Right atrium auricular region (tissue), 2 donors: ENCODE measurements at regions not wholly inside any gene's neighbourhood (a gene's known extent, or its start where the extent isn't known, plus 50 kb on each side); places are given as distances from the start of the nearest gene placed in this dataset.
"Not testable (repeated sequence)": the region's sequence is repeated elsewhere in the genome, so short reads cannot be mapped to it uniquely, and the experiment has no call there.

Experiments
- DNase-seq: peaks from one replicate; pipeline ENCODE4 v3.0.0-alpha.2; 2019; ENCODE audit warnings: low spot score
- H3K27ac ChIP-seq, 2 donors: fragments of 200-600 bp; sonication (generic); 1 replicate in 1 of 2; 2 replicates in 1 of 2; pipeline ENCODE4 v1.5.1; 2016 to 2019
- H3K27me3 ChIP-seq, 2 donors: fragments of 200-600 bp; sonication (generic); one replicate each; pipeline versions ENCODE4 v1.5.1 to v1.6.0; 2017 to 2019
- H3K36me3 ChIP-seq: fragments of 200-600 bp; sonication (generic); one replicate; pipeline ENCODE4 v1.5.1; 2016
- H3K4me1 ChIP-seq, 2 donors: fragments of 200-600 bp; sonication (generic); one replicate each; pipeline versions ENCODE4 v1.5.1 to v1.6.0; 2017 to 2019
- H3K4me3 ChIP-seq, 2 donors: fragments of 200-600 bp; sonication (generic); 1 replicate in 1 of 2; 2 replicates in 1 of 2; pipeline ENCODE4 v1.5.1; 2017 to 2019; ENCODE audit warnings: mild to moderate bottlenecking in 1 of 2, moderate library complexity in 1 of 2
- H3K9me3 ChIP-seq, 2 donors: fragments of 200-600 bp; sonication (generic); one replicate each; pipeline ENCODE4 v1.5.1; 2019
- TF ChIP-seq, protein P1 (sequence below), 2 donors: fragments of 200-600 bp; sonication (generic); IDR thresholded peaks; one replicate each; pipeline ENCODE4 v1.5.1; 2019; ENCODE audit warnings: antibody characterized with exemption in 2 of 2

DNA sequence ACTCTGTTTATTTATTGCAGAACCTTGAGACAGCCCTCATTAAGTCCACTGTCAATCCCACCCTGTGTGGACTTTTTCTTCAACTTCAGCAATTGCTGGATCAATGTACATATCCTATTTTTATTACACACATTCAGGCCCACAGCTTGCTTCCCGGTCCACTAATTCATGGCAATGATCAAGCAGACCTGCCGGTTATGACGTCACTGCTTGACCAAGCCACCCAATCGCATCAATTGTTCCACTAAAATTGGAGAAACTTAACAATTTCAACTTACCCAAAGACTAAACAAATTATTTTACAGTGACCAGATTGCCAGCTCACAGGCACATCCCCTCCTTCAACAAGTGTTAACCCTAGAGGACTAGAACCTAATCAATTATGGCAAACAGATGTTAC is 240.4 kb upstream of the MAGEB18 start:
- H3K27me3 ChIP-seq: no peaks in the 10 kb centered on the region
- TF ChIP-seq, protein P1, sequence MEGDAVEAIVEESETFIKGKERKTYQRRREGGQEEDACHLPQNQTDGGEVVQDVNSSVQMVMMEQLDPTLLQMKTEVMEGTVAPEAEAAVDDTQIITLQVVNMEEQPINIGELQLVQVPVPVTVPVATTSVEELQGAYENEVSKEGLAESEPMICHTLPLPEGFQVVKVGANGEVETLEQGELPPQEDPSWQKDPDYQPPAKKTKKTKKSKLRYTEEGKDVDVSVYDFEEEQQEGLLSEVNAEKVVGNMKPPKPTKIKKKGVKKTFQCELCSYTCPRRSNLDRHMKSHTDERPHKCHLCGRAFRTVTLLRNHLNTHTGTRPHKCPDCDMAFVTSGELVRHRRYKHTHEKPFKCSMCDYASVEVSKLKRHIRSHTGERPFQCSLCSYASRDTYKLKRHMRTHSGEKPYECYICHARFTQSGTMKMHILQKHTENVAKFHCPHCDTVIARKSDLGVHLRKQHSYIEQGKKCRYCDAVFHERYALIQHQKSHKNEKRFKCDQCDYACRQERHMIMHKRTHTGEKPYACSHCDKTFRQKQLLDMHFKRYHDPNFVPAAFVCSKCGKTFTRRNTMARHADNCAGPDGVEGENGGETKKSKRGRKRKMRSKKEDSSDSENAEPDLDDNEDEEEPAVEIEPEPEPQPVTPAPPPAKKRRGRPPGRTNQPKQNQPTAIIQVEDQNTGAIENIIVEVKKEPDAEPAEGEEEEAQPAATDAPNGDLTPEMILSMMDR (IDR thresholded peaks at IDR 0.05): no peak
- H3K4me1 ChIP-seq: no peaks in the 10 kb centered on the region
- H3K9me3 ChIP-seq: peaks cover 0 to 4% of the 10 kb centered on the region in 2 donors
- no peak overlapping the region for H3K27ac ChIP-seq
- DNase-seq: no peak
- H3K36me3 ChIP-seq: no peaks in the 10 kb centered on the region
- no peak overlapping the region for H3K4me3 ChIP-seq

DNA sequence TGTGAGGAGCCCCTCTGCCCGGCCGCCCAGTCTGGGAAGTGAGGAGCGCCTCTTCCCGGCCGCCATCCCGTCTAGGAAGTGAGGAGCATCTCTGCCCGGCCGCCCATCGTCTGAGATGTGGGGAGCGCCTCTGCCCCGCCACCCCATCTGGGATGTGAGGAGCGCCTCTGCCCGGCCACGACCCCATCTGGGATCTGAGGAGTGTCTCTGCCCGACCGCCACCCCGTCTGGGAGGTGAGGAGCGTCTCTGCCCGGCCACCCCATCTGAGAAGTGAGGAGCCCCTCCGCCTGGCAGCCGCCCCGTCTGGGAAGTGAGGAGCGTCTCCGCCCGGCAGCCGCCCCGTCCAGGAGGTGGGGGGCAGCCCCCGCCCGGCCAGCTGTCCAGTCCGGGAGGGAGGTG is 232.4 kb upstream of the MAGEB18 start:
- not testable (repeated sequence) for H3K4me1 ChIP-seq, DNase-seq, H3K4me3 ChIP-seq, H3K36me3 ChIP-seq, H3K9me3 ChIP-seq, H3K27ac ChIP-seq, H3K27me3 ChIP-seq

DNA sequence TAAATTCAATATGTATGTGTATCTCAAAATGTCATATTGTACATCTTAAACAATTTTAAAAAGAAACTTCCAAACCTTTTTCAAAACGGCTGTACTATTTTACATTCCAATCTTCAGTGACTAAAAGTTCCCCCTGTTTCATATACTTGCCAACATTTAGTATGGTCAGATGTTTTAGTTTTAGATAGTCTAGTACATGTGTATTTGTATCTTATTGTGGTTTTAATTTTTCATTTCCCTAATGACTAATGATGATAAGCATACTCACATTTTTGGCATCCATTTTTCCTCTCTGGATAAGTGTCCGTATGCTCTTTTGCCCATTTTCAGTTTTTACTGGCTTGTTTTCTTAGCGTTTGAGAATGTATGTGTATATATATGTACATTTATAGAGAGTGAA is 212.2 kb upstream of the MAGEB18 start:
- H3K27me3 ChIP-seq: no peaks in the 10 kb centered on the region
- H3K4me3 ChIP-seq: no peak overlapping the region
- H3K36me3 ChIP-seq: no peaks in the 10 kb centered on the region
- no peak for DNase-seq
- H3K4me1 ChIP-seq: no peaks in the 10 kb centered on the region
- no peaks in the 10 kb centered on the region for H3K9me3 ChIP-seq
- TF ChIP-seq, protein P1 (IDR thresholded peaks at IDR 0.05): no peak
- H3K27ac ChIP-seq: no peak overlapping the region

DNA sequence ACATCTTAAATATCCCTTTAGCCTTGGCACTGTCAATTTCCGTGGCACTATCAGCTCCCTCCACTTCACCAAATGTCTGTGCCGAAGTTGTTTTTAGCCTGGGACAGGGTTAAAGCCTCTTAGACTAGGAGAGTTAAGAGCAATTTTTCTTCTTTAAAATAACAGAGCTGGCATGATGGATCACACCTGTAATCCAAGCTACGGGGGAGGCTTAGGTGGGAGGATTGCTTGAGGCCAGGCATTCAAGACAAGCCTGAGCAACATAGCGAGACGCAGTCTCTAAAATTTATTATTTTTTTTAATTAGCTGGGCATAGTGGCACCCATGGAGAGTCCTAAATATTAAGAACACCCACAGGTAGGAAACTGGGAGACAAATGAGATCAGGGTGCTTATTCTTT is 209.8 kb upstream of the MAGEB18 start:
- DNase-seq: no peak
- TF ChIP-seq, protein P1 (IDR thresholded peaks at IDR 0.05): no peak
- no peaks in the 10 kb centered on the region for H3K36me3 ChIP-seq
- no peak overlapping the region for H3K4me3 ChIP-seq
- H3K4me1 ChIP-seq: no peaks in the 10 kb centered on the region
- no peaks in the 10 kb centered on the region for H3K9me3 ChIP-seq
- H3K27me3 ChIP-seq: no peaks in the 10 kb centered on the region
- no peak overlapping the region for H3K27ac ChIP-seq

DNA sequence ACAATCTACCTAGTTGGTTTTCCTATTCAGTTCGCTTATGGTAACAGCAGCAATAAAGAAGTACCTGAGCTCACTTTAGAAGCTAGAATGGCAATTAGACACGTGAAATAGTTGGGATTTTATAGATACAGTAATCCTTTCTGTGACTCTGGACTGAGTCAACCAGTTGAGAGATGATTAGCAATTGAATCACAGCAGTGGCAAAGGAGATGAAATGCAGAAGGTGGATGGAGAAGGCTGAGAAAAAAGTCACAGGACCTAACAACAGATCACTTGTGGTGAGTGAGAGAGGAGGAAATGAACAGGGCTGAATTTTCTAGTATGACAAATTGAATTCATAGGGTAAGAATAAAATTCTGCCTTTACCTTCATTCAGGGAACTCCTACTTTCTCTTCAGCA is 197.1 kb upstream of the MAGEB18 start:
- Histone ChIP-seq H3K9me3 (peaks cover 0 to 9% of the 10 kb centered on the region in 2 donors), H3K36me3 (no peaks in the 10 kb centered on the region), H3K27ac (no peak overlapping the region), H3K4me3 (no peak overlapping the region), H3K4me1 (no peaks in the 10 kb centered on the region), H3K27me3 (no peaks in the 10 kb centered on the region)
- TF ChIP-seq, protein P1 (IDR thresholded peaks at IDR 0.05): no peak
- no peak for DNase-seq

DNA sequence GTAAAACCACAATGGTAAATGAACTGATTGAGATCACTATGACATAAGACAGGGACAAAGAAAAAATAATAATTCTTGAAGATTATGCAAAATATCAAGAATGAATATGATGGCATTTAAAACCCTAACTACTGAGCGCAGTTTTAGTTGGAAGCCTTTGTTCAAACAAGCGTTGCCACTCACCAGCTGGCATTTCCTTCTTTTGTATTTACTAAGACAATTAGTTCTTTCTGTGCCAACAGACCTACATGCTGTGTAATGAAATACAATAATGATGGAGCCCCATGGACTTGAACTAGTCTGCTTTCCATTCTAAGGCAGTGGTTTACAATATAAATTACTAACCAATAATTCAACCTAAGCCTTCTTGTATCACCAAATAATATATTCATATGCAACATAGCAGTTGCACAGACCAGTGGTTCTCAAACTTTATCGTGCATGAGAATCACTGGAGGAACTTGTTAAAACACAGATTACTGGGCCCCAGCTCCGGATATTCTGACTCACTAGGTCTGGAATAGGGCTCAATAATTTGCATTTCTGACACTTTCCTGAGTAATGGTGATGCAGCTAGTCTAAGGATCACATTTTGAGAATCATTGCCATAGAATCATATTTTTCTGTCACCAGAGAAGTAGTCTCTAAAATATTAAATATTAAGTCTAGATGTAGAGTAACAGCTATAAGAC is 196.4 kb upstream of the MAGEB18 start:
- Histone ChIP-seq H3K27me3 (no peaks in the 10 kb centered on the region), H3K9me3 (peaks cover 0 to 15% of the 10 kb centered on the region in 2 donors), H3K4me3 (no peak overlapping the region), H3K27ac (no peak overlapping the region), H3K4me1 (no peaks in the 10 kb centered on the region), H3K36me3 (no peaks in the 10 kb centered on the region)
- DNase-seq: no peak
- TF ChIP-seq, protein P1 (IDR thresholded peaks at IDR 0.05): no peak
